Loucy (cell line): ENCODE measurements at regions not wholly inside any gene's neighbourhood (a gene's known extent, or its start where the extent isn't known, plus 50 kb on each side); places are given as distances from the start of the nearest gene placed in this dataset.

Experiments
- EZH2phosphoT487 ChIP-seq: fragments of 200-600 bp; IDR thresholded peaks from 2 replicates; pipeline ENCODE4 v1.6.1; 2018; ENCODE audit warnings: antibody characterized with exemption, mild to moderate bottlenecking, moderate library complexity, borderline replicate concordance
- TF ChIP-seq, protein P1 (sequence below): fragments of 200-600 bp; sonication (generic); conservative IDR thresholded peaks from 2 replicates; pipeline ENCODE4 v1.5.1; 2014; ENCODE audit warnings: mild to moderate bottlenecking, antibody characterized with exemption, low read length

- TF ChIP-seq, protein P1, sequence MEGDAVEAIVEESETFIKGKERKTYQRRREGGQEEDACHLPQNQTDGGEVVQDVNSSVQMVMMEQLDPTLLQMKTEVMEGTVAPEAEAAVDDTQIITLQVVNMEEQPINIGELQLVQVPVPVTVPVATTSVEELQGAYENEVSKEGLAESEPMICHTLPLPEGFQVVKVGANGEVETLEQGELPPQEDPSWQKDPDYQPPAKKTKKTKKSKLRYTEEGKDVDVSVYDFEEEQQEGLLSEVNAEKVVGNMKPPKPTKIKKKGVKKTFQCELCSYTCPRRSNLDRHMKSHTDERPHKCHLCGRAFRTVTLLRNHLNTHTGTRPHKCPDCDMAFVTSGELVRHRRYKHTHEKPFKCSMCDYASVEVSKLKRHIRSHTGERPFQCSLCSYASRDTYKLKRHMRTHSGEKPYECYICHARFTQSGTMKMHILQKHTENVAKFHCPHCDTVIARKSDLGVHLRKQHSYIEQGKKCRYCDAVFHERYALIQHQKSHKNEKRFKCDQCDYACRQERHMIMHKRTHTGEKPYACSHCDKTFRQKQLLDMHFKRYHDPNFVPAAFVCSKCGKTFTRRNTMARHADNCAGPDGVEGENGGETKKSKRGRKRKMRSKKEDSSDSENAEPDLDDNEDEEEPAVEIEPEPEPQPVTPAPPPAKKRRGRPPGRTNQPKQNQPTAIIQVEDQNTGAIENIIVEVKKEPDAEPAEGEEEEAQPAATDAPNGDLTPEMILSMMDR = no peak
- no peak for TF ChIP-seq EZH2phosphoT487
Observed at GRCh38 chr2:129627437-129627836, 352.0 kb upstream of the RAB6C start.
